ENCODE measurements at regions not wholly inside any gene's neighbourhood (a gene's known extent, or its start where the extent isn't known, plus 50 kb on each side); places are given as distances from the start of the nearest gene placed in this dataset.
A peak's percentile ranks its signal among the peaks of the same experiment; 100 is the strongest.

GRCh38 chr4:181193131-181193930 is 1049.9 kb upstream of the TENM3 start:
- DNase-seq = no peak

- no peak for DNase-seq
Measured at GRCh38 chr4:181194096-181194495, 1049.1 kb upstream of the TENM3 start.

- no peak for DNase-seq
Measured at GRCh38 chr4:181200076-181200475, 1043.1 kb upstream of the TENM3 start.

- DNase-seq = no peak
Measured at GRCh38 chr4:181202240-181202639, 1041.0 kb upstream of the TENM3 start.

GRCh38 chr4:181204109-181204508 is 1039.1 kb upstream of the TENM3 start:
- DNase-seq = no peak

GRCh38 chr4:181213551-181213950 is 1029.7 kb upstream of the TENM3 start:
- DNase-seq = no peak

GRCh38 chr4:181216501-181216900 is 1026.7 kb upstream of the TENM3 start:
- DNase-seq = no peak

GRCh38 chr4:181219783-181220416 is 1023.3 kb upstream of the TENM3 start:
- no peak for DNase-seq

- no peak for DNase-seq
Measured at GRCh38 chr4:181224852-181225251, 1018.4 kb upstream of the TENM3 start.

- DNase-seq = no peak
Measured at GRCh38 chr4:181225616-181226261, 1017.5 kb upstream of the TENM3 start.

- DNase-seq = no peak
Measured at GRCh38 chr4:181234951-181235680, 1008.1 kb upstream of the TENM3 start.

GRCh38 chr4:181245326-181245725 is 997.9 kb upstream of the TENM3 start:
- DNase-seq = no peak

GRCh38 chr4:181249031-181249430 is 994.2 kb upstream of the TENM3 start:
- DNase-seq = no peak

- no peak for DNase-seq
Measured at GRCh38 chr4:181254771-181255170, 988.4 kb upstream of the TENM3 start.

GRCh38 chr4:181258569-181258968 is 984.6 kb upstream of the TENM3 start:
- DNase-seq = peak; percentile 12

- peak; percentile 20 for DNase-seq
Measured at GRCh38 chr4:181259081-181259709, 984.0 kb upstream of the TENM3 start.

GRCh38 chr4:181261279-181261678 is 981.9 kb upstream of the TENM3 start:
- DNase-seq = no peak

GRCh38 chr4:181264893-181265292 is 978.3 kb upstream of the TENM3 start:
- DNase-seq = no peak

- no peak for DNase-seq
Measured at GRCh38 chr4:181265370-181265769, 977.8 kb upstream of the TENM3 start.

- no peak for DNase-seq
Measured at GRCh38 chr4:181271116-181271640, 972.0 kb upstream of the TENM3 start.

- DNase-seq = no peak
Measured at GRCh38 chr4:181272422-181272821, 970.8 kb upstream of the TENM3 start.

- DNase-seq = no peak
Measured at GRCh38 chr4:181278941-181279340, 964.3 kb upstream of the TENM3 start.

GRCh38 chr4:181281451-181281850 is 961.8 kb upstream of the TENM3 start:
- DNase-seq = no peak
